ENCODE measurements at regions not wholly inside any gene's neighbourhood (a gene's known extent, or its start where the extent isn't known, plus 50 kb on each side); places are given as distances from the start of the nearest gene placed in this dataset.

DNA sequence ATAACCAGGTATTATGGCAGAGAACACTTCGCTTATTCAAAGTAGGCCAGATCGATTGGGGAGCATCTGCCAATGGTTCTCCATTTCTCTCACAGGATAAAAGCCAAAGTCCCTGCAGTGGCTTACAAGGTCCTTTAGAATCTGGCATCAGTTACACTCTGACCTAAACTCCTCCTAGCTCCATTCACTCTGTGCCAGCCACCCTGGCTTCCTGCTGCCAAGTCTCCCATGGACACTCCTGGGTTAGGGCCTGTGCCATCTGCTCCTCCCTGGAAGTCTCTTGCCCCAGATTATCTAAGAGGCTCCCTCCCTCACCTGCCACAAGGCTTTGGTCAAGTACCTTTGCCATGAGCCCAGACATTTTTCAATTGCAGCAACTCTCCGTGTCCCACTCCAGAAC lies 649.2 kb downstream of the DACH1 start:
- TF ChIP-seq ZNF274 (IDR thresholded peaks at IDR 0.05; ENCODE audit: low read length) (no peak), ZNF274 (tag by site-specific recombination; IDR thresholded peaks at IDR 0.05; ENCODE audit: borderline replicate concordance) (no peak), CTCF (tag by site-specific recombination; IDR thresholded peaks at IDR 0.05) (no peak), ZNF121 (tag by site-specific recombination; IDR thresholded peaks at IDR 0.05) (no peak)

Data from HEK293 (cell line).